ENCODE measurements at regions not wholly inside any gene's neighbourhood (a gene's known extent, or its start where the extent isn't known, plus 50 kb on each side); places are given as distances from the start of the nearest gene placed in this dataset.
"Not testable (repeated sequence)": the region's sequence is repeated elsewhere in the genome, so short reads cannot be mapped to it uniquely, and the experiment has no call there.

DNA sequence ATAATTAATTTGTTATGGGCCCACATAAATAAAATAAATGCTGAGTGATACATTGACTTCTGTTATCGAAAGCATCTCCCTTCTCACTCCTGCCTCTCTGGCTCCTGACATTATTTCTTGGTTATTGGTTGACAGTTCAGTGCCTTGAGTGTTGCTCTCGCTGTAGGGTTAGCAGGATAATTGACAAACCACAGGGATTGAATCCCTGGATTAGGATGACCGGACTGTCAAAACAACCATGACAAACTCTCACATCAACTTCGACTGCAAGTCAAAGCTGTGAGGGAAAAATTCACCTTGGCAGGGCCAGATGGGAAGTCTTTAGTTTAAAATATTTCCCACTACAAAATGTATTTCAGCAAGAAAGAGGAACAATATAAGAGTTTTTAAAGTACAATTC lies 245.4 kb upstream of the TFAP2D start:
- no peak for DNase-seq (ENCODE audit: low read depth)

- DNase-seq (ENCODE audit: low read depth), result no peak
Measured at GRCh38 chr6:50471041-50471440, 242.3 kb upstream of the TFAP2D start.

DNA sequence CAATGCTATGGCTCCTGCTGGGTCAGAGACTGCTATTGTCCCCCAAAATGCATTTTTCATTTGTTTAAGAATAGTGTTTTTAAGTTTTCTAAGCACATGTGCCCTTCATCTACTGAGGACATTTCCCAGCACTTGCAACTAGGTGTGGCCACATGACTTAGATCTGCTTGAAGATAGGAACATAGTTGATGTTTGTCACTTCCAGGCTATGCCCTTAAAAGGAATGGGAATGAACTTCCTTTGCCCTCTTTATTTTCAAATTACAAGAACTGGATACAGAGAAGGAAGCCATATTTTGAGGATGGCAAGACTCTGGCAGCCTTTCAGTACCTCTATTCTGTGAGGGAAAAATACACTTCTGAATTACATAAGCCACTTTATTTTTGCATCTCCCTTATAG lies 203.0 kb upstream of the TFAP2D start:
- no peak for DNase-seq (ENCODE audit: low read depth)

DNA sequence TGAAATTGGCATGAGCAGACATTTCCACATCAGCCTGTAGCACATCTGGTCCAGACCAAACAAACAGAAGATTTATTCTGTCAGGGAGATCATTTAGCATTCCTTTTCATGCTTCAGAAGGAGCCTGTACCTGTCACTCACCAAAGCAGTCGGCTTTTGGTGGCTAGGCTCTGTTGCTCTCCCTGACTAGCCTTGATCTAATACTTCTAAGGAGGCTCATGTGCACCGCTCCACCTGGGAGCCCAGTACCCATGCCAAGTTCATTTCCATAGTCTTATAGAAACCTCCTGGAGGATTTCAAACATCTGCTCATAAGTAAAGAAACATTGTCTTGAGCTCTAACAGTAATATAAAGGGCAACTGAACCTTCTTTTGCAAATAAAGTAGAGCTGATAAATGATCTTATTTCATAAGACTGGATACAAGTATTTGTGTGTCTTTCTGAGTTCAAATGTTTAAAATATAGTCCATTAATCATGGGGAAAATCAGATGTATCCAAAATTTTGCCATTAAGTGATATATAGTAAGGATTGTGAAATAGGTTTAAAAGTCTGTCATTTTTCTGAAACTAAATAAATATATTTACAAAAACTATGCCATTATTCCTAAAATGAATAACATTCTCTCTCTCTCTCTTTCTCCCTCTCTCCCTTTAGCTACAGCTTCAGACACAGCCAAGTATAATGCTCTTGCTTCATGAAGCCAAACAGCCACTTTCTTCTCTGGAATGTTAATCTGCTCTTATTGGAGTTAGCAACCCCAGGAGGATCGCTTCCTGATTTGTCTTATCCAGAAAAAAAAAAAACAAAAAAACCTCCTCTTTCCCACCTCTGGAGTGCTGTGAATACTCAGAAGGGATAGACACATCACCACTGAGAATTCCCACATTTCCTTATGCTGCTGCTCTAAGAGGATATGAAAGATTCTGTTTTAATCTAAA lies 192.7 kb upstream of the TFAP2D start:
- DNase-seq (ENCODE audit: low read depth), result no peak

DNA sequence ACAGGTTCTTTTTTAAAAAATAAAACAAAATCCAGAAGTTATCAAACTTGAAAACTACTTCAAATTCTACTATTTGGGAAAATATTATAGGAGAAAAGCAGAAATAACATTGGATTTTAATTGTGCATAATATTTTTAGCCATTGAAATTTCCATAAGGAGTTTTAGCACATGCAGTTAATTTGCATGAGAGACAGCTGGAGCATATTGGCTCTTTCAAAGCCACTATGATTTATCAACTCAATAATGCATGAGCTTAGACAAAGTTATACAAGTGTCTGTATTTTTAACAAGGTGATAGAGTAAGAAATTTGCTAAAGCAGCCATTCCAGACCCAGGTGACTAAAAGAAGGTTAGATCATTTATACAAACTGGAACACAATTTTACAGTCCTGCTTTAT lies 189.0 kb upstream of the TFAP2D start:
- no peak for DNase-seq (ENCODE audit: low read depth)

GRCh38 chr6:50527985-50528384 lies 185.3 kb upstream of the TFAP2D start:
- no peak for DNase-seq (ENCODE audit: low read depth)

- no peak for DNase-seq (ENCODE audit: low read depth)
Measured at GRCh38 chr6:50539447-50539846, 173.9 kb upstream of the TFAP2D start.

GRCh38 chr6:50541941-50542340 lies 171.4 kb upstream of the TFAP2D start:
- DNase-seq (ENCODE audit: low read depth), result no peak

DNA sequence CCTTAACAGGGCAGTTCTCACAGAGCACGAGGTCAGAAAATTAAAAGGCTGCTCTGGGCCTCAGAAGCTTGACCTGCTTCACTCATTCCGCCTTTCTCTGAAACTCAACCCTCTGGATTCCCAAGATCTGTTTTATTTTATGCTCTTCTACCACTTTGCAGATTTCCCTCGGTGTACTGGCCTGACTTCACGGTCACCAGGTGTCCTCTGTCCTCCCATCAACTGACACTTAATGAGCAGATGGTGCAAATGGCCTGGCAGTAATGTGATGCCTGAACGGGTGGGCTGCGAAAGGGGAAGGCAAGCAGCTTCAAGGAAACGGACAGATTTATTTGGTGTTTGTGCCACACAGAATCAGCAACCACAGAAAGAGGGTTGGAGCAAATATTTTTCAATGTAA lies 169.7 kb upstream of the TFAP2D start:
- no peak for DNase-seq (ENCODE audit: low read depth)

DNA sequence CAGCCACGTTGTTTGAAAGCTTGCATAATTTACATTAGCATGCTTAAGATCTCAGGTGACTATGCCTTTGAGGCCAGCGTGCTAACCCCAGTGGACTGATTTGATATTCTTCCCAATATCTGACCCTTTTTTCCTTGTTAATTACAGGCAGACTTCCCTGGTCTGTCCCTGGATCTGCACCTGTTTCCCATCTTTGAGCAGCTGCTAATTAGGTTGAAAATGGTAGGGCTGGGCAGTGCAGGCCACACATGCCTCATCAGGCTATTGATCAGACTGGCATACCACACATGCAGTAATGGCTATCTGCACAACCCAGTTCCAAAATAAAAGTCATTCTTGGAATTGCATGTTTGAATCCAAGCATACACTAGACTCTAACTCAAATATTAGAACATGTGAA lies 164.3 kb upstream of the TFAP2D start:
- DNase-seq (ENCODE audit: low read depth), result no peak

GRCh38 chr6:50549475-50549874 lies 163.9 kb upstream of the TFAP2D start:
- no peak for DNase-seq (ENCODE audit: low read depth)

GRCh38 chr6:50555982-50556381 lies 157.3 kb upstream of the TFAP2D start:
- no peak for DNase-seq (ENCODE audit: low read depth)

DNA sequence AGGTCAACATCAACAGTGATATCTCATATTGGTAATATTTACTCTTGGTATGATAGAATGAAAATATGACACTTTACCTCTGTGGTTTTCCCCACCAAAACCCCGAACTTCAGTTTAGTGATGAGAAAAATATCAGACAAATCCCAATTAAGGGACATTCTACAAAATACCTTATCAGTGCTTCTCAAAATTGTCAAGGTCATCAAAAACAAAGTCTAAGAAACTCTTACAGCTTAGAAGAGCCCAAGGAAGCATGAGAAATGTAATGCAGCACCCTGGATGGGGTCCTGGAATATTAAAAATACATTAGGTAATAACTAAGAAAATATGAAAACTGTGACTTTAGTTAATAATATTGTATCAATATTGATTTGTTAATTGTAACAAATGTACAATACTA lies 148.3 kb upstream of the TFAP2D start:
- no peak for DNase-seq (ENCODE audit: low read depth)

- DNase-seq (ENCODE audit: low read depth), result not testable (repeated sequence)
Measured at GRCh38 chr6:50571230-50571629, 142.1 kb upstream of the TFAP2D start.

GRCh38 chr6:50585441-50586330 lies 127.6 kb upstream of the TFAP2D start:
- no peak for DNase-seq (ENCODE audit: low read depth)

DNA sequence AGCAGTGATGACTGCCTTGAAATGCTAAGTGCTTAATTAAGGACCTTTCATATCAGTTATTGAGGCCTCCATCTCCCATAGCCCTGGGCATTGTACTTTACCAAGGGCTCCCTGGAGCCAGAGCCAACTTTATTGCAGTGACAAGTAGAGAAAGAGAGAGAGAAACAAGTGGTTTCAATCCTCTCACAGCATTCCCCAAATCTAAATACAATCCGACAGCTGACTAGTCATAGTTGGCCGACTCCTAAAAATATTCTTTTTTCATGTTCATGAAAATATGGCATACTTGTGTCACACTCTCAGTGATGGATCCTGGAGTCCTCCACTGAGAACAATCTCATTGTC lies 127.0 kb upstream of the TFAP2D start:
- no peak for DNase-seq (ENCODE audit: low read depth)

DNA sequence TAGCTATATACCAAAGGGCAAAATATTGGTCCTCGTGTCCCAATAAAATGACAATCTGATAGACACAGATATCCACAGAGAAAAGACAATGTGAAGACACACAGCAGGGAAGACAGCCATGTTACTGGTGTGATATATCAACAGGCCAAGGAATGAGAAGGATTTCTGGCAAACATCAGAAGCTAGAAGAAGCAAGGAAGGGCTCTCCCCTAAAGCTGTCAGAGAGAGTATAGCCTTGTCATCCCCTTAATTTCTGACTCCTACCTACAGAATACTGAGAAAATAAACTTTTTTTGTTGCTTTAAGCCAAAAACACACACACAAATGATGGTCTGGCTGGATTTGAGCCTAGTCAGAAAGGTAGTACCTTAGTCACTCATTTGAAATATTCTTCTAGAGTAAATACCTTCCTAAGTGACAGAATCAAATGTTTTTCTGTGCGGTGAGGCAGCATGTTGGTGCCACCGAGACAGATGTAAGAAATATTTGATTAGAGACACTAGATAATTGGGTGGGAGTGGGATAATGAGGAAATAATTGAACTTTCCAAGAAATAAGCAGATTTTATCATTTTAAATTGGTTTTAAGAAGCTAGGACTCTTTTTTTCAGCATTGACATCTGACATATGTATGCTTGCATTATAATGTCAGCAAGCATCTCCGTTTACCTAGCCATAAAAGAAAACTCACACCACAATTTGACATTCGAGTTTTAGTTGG lies 123.4 kb upstream of the TFAP2D start:
- no peak for DNase-seq (ENCODE audit: low read depth)

GRCh38 chr6:50591135-50591534 lies 122.2 kb upstream of the TFAP2D start:
- DNase-seq (ENCODE audit: low read depth), result no peak

- DNase-seq (ENCODE audit: low read depth), result no peak
Measured at GRCh38 chr6:50600280-50600679, 113.0 kb upstream of the TFAP2D start.

DNA sequence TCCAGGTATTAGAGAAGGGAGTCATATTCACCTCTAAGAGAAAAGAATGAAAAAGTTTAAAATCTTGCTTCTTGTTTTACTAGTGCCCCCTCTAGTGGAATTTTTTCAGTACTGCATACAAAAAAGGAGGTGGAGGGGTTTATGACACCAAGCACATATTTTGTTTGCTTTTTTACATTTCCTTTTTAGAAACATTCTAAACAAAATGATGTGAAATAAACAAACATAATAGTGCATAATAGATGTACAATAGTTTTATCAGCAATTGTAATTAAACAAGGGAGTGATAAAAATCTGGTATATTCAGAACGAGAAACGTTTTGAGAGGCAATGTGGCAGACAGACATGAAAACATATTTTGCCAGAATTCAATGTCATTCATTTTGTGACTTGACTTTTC lies 111.0 kb upstream of the TFAP2D start:
- DNase-seq (ENCODE audit: low read depth), result peak; percentile 51

DNA sequence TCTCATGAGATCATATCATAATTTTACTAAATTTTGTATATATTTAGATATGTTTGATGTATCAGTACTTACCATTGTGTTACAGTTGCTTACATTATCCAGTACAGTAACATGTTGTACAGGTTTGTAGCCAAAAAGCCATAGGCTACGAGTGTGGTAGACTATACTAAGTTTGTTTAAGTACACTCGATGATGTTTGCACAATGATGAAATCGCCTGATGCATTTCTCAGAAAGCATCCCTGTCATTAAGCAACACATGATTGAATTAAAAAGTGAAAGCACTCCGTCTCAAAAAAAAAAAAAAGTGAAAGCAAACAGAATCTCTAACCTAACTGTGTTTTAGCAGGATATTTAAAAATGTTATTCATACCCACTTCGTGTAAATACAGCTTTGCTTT lies 104.9 kb upstream of the TFAP2D start:
- DNase-seq (ENCODE audit: low read depth), result no peak

DNA sequence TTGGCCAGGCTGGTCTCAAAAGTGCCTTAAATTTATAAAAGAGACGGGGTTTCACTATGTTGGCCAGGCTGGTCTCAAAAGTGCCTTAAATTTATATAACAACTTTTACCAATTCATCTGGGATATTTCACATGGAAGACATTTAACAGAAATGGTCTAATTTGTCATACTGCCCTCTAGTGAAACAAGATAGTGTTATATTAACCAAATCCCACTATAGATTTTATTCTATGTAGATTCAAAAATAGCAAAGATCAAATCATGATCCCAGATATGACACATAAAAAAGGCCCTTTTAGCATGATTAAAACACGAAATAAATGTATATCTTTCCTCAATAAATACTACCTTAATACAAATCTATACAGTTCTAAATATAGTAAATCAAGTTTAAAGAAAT lies 102.8 kb upstream of the TFAP2D start:
- DNase-seq (ENCODE audit: low read depth), result peak; percentile 11

- DNase-seq (ENCODE audit: low read depth), result no peak
Measured at GRCh38 chr6:50635429-50635828, 77.9 kb upstream of the TFAP2D start.
